PFSK-1 (cell line): ENCODE measurements at regions not wholly inside any gene's neighbourhood (a gene's known extent, or its start where the extent isn't known, plus 50 kb on each side); places are given as distances from the start of the nearest gene placed in this dataset.

Source experiments
- FOXP2 ChIP-seq: optimal IDR thresholded peaks from 2 replicates; pipeline ENCODE3; 2011; ENCODE audit warnings: borderline replicate concordance, control low read depth, inconsistent platforms; ENCODE audit not compliant: insufficient read depth; ENCODE audit errors: extremely low read length, extremely low read depth
- POLR2AphosphoS5 ChIP-seq: IDR thresholded peaks from 2 replicates; pipeline ENCODE4 v1.6.1; 2012; ENCODE audit warnings: low read depth, mild to moderate bottlenecking, control low read depth, low read length, moderate library complexity
- REST ChIP-seq, 2 experiments: IDR thresholded peaks; 2 replicates each; pipeline versions ENCODE4 v1.6.1 to v1.8.0; 2011 to 2012; ENCODE audit warnings: low read depth in 2 of 2, low read length in 2 of 2, control low read depth in 1 of 2, inconsistent platforms in 1 of 2, mild to moderate bottlenecking in 1 of 2, moderate library complexity in 1 of 2; ENCODE audit not compliant: insufficient read depth in 1 of 2
- SIN3A ChIP-seq: IDR thresholded peaks from 2 replicates; pipeline ENCODE4 v1.6.1; 2012; ENCODE audit warnings: mild to moderate bottlenecking, low read length, moderate library complexity, borderline replicate concordance; ENCODE audit not compliant: insufficient read depth
- TAF1 ChIP-seq: IDR thresholded peaks from 2 replicates; pipeline ENCODE4 v1.6.1; 2012; ENCODE audit warnings: low read length, control low read depth, borderline replicate concordance; ENCODE audit not compliant: insufficient read depth

GRCh38 chr3:152945556-152945955 lies 110.6 kb downstream of the P2RY1 start:
- TF ChIP-seq SIN3A (no peak), FOXP2 (no peak), REST (IDR thresholded peaks at IDR 0.05; ENCODE audit: insufficient read depth in 1 of 2, low read depth in 2 of 2, low read length in 2 of 2) (no peak), POLR2AphosphoS5 (no peak), TAF1 (no peak)

GRCh38 chr3:152957491-152957890 lies 122.6 kb downstream of the P2RY1 start:
- TF ChIP-seq REST (IDR thresholded peaks at IDR 0.05; ENCODE audit: insufficient read depth in 1 of 2, low read depth in 2 of 2, low read length in 2 of 2) (no peak), SIN3A (no peak), FOXP2 (no peak), TAF1 (no peak), POLR2AphosphoS5 (no peak)

- TF ChIP-seq POLR2AphosphoS5 (no peak), FOXP2 (no peak), TAF1 (no peak), REST (IDR thresholded peaks at IDR 0.05; ENCODE audit: insufficient read depth in 1 of 2, low read depth in 2 of 2, low read length in 2 of 2) (no peak), SIN3A (no peak)
Observed at GRCh38 chr3:152959307-152959706, 124.4 kb downstream of the P2RY1 start.

GRCh38 chr3:152960684-152961083 lies 125.8 kb downstream of the P2RY1 start:
- TF ChIP-seq FOXP2 (no peak), SIN3A (no peak), TAF1 (no peak), POLR2AphosphoS5 (no peak), REST (IDR thresholded peaks at IDR 0.05; ENCODE audit: insufficient read depth in 1 of 2, low read depth in 2 of 2, low read length in 2 of 2) (no peak)

GRCh38 chr3:152961323-152961722 lies 126.4 kb downstream of the P2RY1 start:
- TF ChIP-seq FOXP2 = no peak
- TF ChIP-seq REST (IDR thresholded peaks at IDR 0.05; ENCODE audit: insufficient read depth in 1 of 2, low read depth in 2 of 2, low read length in 2 of 2) = no peak
- TF ChIP-seq SIN3A = no peak
- TF ChIP-seq POLR2AphosphoS5 = no peak
- TF ChIP-seq TAF1 = no peak
